Putamen (tissue), 1 donor: ENCODE measurements at regions not wholly inside any gene's neighbourhood (a gene's known extent, or its start where the extent isn't known, plus 50 kb on each side); places are given as distances from the start of the nearest gene placed in this dataset.

Experiments
- DNase-seq: peaks from one replicate; pipeline ENCODE4 v3.0.0-alpha.2; 2016; ENCODE audit warnings: low spot score

- DNase-seq: no peak
Measured at GRCh38 chr5:4880304-4880741, 259.8 kb upstream of the ADAMTS16 start.

GRCh38 chr5:4881366-4882002, 258.6 kb upstream of the ADAMTS16 start:
- DNase-seq: no peak

GRCh38 chr5:4882186-4882585, 257.9 kb upstream of the ADAMTS16 start:
- no peak for DNase-seq

GRCh38 chr5:4883360-4883759, 256.8 kb upstream of the ADAMTS16 start:
- no peak for DNase-seq

- no peak for DNase-seq
Measured at GRCh38 chr5:4893063-4893744, 246.9 kb upstream of the ADAMTS16 start.

GRCh38 chr5:4896328-4896727, 243.8 kb upstream of the ADAMTS16 start:
- no peak for DNase-seq

GRCh38 chr5:4901305-4901811, 238.8 kb upstream of the ADAMTS16 start:
- no peak for DNase-seq

- no peak for DNase-seq
Measured at GRCh38 chr5:4901924-4902323, 238.2 kb upstream of the ADAMTS16 start.

GRCh38 chr5:4905674-4906520, 234.2 kb upstream of the ADAMTS16 start:
- DNase-seq: peak; percentile 3

GRCh38 chr5:4906786-4907185, 233.3 kb upstream of the ADAMTS16 start:
- DNase-seq: no peak

GRCh38 chr5:4907571-4907970, 232.6 kb upstream of the ADAMTS16 start:
- DNase-seq: no peak

- no peak for DNase-seq
Measured at GRCh38 chr5:4909086-4909485, 231.0 kb upstream of the ADAMTS16 start.

GRCh38 chr5:4911646-4912403, 228.3 kb upstream of the ADAMTS16 start:
- DNase-seq: no peak

- no peak for DNase-seq
Measured at GRCh38 chr5:4921929-4922328, 218.2 kb upstream of the ADAMTS16 start.

GRCh38 chr5:4924577-4924976, 215.6 kb upstream of the ADAMTS16 start:
- DNase-seq: no peak

GRCh38 chr5:4927097-4927496, 213.0 kb upstream of the ADAMTS16 start:
- DNase-seq: no peak

- no peak for DNase-seq
Measured at GRCh38 chr5:4928409-4928808, 211.7 kb upstream of the ADAMTS16 start.

- no peak for DNase-seq
Measured at GRCh38 chr5:4929092-4929655, 211.0 kb upstream of the ADAMTS16 start.

GRCh38 chr5:4939042-4939781, 200.9 kb upstream of the ADAMTS16 start:
- no peak for DNase-seq

- DNase-seq: no peak
Measured at GRCh38 chr5:4941161-4941560, 199.0 kb upstream of the ADAMTS16 start.
